Mammary epithelial cell (primary cell): ENCODE measurements at regions not wholly inside any gene's neighbourhood (a gene's known extent, or its start where the extent isn't known, plus 50 kb on each side); places are given as distances from the start of the nearest gene placed in this dataset.

ENCODE experiments used
- CTCF ChIP-seq, 2 donors: IDR thresholded peaks in 1 of 2; conservative IDR thresholded peaks in 1 of 2; 2 replicates each; pipeline ENCODE4 v1.5.1; 2011 to 2012; ENCODE audit warnings: inconsistent platforms in 2 of 2, low read length in 2 of 2, mild to moderate bottlenecking in 2 of 2, control low read depth in 1 of 2, low read depth in 1 of 2; ENCODE audit not compliant: insufficient read depth in 1 of 2; ENCODE audit errors: extremely low read depth in 1 of 2
- EZH2 ChIP-seq: IDR thresholded peaks from 2 replicates; pipeline ENCODE4 v1.6.1; 2012; ENCODE audit warnings: low read length, inconsistent platforms, borderline replicate concordance

GRCh38 chr13:40120288-40120687 is 464.8 kb downstream of the COG6 start:
- TF ChIP-seq CTCF (conservative IDR thresholded peaks at IDR 0.05 in 1 of 2, IDR thresholded peaks at IDR 0.05 in 1 of 2; ENCODE audit: extremely low read depth in 1 of 2, insufficient read depth in 1 of 2, low read depth in 1 of 2, low read length in 2 of 2) (no peak), EZH2 (no peak)
